Effector memory CD4-positive, alpha-beta T cell (primary cell): ENCODE measurements at regions not wholly inside any gene's neighbourhood (a gene's known extent, or its start where the extent isn't known, plus 50 kb on each side); places are given as distances from the start of the nearest gene placed in this dataset.

ENCODE experiments used
- DNase-seq, 3 donors: peaks; one replicate each; pipeline ENCODE4 v3.0.0-alpha.2; 2020
- H3K27ac ChIP-seq: 2 replicates; pipeline ENCODE4 v1.7.0; 2013; ENCODE audit warnings: mild to moderate bottlenecking, low read length, moderate library complexity; ENCODE audit not compliant: insufficient read depth, poor library complexity, severe bottlenecking
- H3K27me3 ChIP-seq: replicated peaks from 2 replicates; pipeline ENCODE4 v1.7.0; 2013; ENCODE audit warnings: mild to moderate bottlenecking, low read length; ENCODE audit not compliant: insufficient read depth, control insufficient read depth, poor library complexity, severe bottlenecking
- H3K36me3 ChIP-seq: 2 replicates; pipeline ENCODE4 v1.7.0; 2013; ENCODE audit warnings: mild to moderate bottlenecking, low read length, moderate library complexity; ENCODE audit not compliant: control insufficient read depth, insufficient read depth
- H3K4me1 ChIP-seq: 2 replicates; pipeline ENCODE4 v1.7.0; 2013; ENCODE audit warnings: low read length, mild to moderate bottlenecking; ENCODE audit not compliant: control insufficient read depth, insufficient read depth, poor library complexity, severe bottlenecking
- H3K4me3 ChIP-seq: 2 replicates; pipeline ENCODE4 v1.7.0; 2013; ENCODE audit warnings: low read length, low read depth, mild to moderate bottlenecking; ENCODE audit not compliant: insufficient read depth, poor library complexity, severe bottlenecking
- H3K9me3 ChIP-seq: 2 replicates; pipeline ENCODE4 v1.7.0; 2013; ENCODE audit warnings: mild to moderate bottlenecking, low read length, moderate library complexity; ENCODE audit not compliant: control insufficient read depth

GRCh38 chr14:104499784-104500760 is 79.5 kb upstream of the C14orf180 start:
- H3K27ac ChIP-seq, result no peak overlapping the region
- H3K27me3 ChIP-seq, result no peaks in the 10 kb centered on the region
- no peaks in the 10 kb centered on the region for H3K36me3 ChIP-seq
- no peaks in the 10 kb centered on the region for H3K9me3 ChIP-seq
- no peak for DNase-seq
- no peaks in the 10 kb centered on the region for H3K4me1 ChIP-seq
- H3K4me3 ChIP-seq, result no peak overlapping the region

GRCh38 chr14:104502060-104502459 is 77.5 kb upstream of the C14orf180 start:
- H3K27ac ChIP-seq, result no peak overlapping the region
- H3K4me3 ChIP-seq, result no peak overlapping the region
- no peaks in the 10 kb centered on the region for H3K9me3 ChIP-seq
- no peak for DNase-seq
- no peaks in the 10 kb centered on the region for H3K27me3 ChIP-seq
- H3K4me1 ChIP-seq, result no peaks in the 10 kb centered on the region
- no peaks in the 10 kb centered on the region for H3K36me3 ChIP-seq

GRCh38 chr14:104503691-104504090 is 75.9 kb upstream of the C14orf180 start:
- no peak for DNase-seq
- H3K27me3 ChIP-seq, result no peaks in the 10 kb centered on the region
- no peak overlapping the region for H3K4me3 ChIP-seq
- no peak overlapping the region for H3K27ac ChIP-seq
- no peaks in the 10 kb centered on the region for H3K9me3 ChIP-seq
- H3K4me1 ChIP-seq, result no peaks in the 10 kb centered on the region
- H3K36me3 ChIP-seq, result no peaks in the 10 kb centered on the region

DNA sequence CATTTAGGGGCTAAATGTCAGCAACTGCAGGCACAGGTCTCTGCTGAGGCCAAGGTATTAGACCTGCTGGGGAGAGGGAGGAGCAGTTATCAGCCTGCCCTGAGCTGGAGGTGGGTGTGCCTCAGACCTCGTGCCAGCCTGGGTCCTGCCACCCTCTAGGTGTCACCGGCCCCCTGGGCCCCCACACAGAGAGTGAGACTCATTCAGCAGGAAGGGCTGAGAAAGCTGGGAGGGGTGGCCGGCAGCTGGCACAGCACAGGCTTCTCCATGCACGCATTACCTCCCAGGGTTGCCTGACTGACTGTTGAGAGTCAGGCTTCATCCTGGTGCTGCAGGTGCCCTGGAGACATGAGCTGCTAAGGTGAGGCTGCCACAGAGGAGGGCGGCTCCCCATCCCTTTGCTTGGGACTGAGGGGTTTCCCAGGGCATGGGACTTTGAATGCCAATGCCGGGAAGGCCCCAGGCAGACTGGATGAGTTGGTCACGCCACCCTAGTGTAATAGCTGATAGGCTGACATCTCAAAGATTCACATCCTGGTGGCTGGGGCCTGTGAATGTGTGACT is 75.3 kb upstream of the C14orf180 start:
- Histone ChIP-seq H3K36me3 (no peaks in the 10 kb centered on the region), H3K27me3 (no peaks in the 10 kb centered on the region), H3K4me1 (no peaks in the 10 kb centered on the region), H3K4me3 (no peak overlapping the region), H3K27ac (no peak overlapping the region), H3K9me3 (no peaks in the 10 kb centered on the region)
- DNase-seq, result no peak

- Histone ChIP-seq H3K27ac (no peak overlapping the region), H3K4me1 (no peaks in the 10 kb centered on the region), H3K9me3 (no peaks in the 10 kb centered on the region), H3K36me3 (no peaks in the 10 kb centered on the region), H3K27me3 (no peaks in the 10 kb centered on the region), H3K4me3 (no peak overlapping the region)
- no peak for DNase-seq
Measured at GRCh38 chr14:104505085-104506074, 74.2 kb upstream of the C14orf180 start.

DNA sequence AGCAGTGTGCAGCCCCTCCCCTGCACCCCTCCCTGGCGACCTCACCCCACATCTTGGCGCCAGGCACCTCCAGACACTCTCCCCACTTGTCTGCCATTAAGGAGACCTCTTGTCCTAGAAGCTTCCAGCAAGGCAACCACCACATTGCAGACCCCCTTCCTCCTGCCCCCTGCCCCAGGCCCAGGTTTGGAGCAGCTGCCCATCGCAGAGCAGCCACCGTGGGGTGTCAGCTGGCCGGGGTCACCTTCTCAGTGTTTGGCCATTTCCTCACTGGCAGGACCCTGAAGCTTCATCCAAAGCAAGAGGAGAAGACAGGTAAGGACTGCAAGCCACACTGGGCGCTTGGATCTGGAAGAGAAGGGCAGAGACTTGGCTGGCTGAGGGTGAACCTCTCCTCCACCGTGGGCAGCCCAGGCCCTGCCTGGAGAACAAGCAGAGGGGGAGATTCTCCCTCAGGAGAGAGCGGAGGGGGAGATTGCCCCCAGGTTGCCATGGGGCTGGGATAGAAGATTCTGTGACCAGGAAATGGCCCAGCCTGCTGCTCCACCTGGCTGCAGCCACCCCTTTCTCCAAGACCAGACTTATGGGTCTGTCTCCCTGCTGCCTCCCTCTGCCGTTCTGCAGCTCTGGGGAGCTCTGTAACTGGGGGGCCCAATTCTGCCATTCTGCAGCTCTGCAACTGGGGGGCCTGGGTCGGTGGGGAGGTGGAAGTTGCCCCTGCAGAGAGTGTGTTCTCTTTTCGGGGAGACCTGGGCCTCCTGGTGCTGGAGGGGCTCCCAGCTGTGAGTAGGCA is 72.9 kb upstream of the C14orf180 start:
- DNase-seq, result no peak
- no peaks in the 10 kb centered on the region for H3K9me3 ChIP-seq
- H3K36me3 ChIP-seq, result no peaks in the 10 kb centered on the region
- no peak overlapping the region for H3K4me3 ChIP-seq
- H3K27me3 ChIP-seq, result no peaks in the 10 kb centered on the region
- no peak overlapping the region for H3K27ac ChIP-seq
- H3K4me1 ChIP-seq, result no peaks in the 10 kb centered on the region

- Histone ChIP-seq H3K4me3 (no peak overlapping the region), H3K4me1 (no peaks in the 10 kb centered on the region), H3K27ac (no peak overlapping the region), H3K27me3 (no peaks in the 10 kb centered on the region), H3K36me3 (no peaks in the 10 kb centered on the region), H3K9me3 (no peaks in the 10 kb centered on the region)
- no peak for DNase-seq
Measured at GRCh38 chr14:104507443-104507842, 72.1 kb upstream of the C14orf180 start.

GRCh38 chr14:104509673-104510072 is 69.9 kb upstream of the C14orf180 start:
- H3K9me3 ChIP-seq, result no peaks in the 10 kb centered on the region
- H3K4me1 ChIP-seq, result no peaks in the 10 kb centered on the region
- no peaks in the 10 kb centered on the region for H3K36me3 ChIP-seq
- no peak for DNase-seq
- no peaks in the 10 kb centered on the region for H3K27me3 ChIP-seq
- H3K27ac ChIP-seq, result no peak overlapping the region
- no peak overlapping the region for H3K4me3 ChIP-seq

- Histone ChIP-seq H3K4me3 (no peak overlapping the region), H3K27ac (no peak overlapping the region), H3K9me3 (no peaks in the 10 kb centered on the region), H3K27me3 (no peaks in the 10 kb centered on the region), H3K36me3 (no peaks in the 10 kb centered on the region), H3K4me1 (no peaks in the 10 kb centered on the region)
- DNase-seq, result no peak
Measured at GRCh38 chr14:104510216-104510615, 69.3 kb upstream of the C14orf180 start.
